CD14-positive monocyte (primary cell): ENCODE measurements at regions not wholly inside any gene's neighbourhood (a gene's known extent, or its start where the extent isn't known, plus 50 kb on each side); places are given as distances from the start of the nearest gene placed in this dataset.

ENCODE experiments used
- DNase-seq, 3 donors: peaks; one replicate each; pipeline ENCODE4 v3.0.0-alpha.2; 2011 to 2022
- H2AFZ ChIP-seq: 2 replicates; pipeline ENCODE4 v1.6.0; 2012; ENCODE audit warnings: mild to moderate bottlenecking, low read depth, low read length, inconsistent platforms; ENCODE audit not compliant: insufficient read depth, poor library complexity, severe bottlenecking
- H3K27ac ChIP-seq, 2 donors: 1 replicate in 1 of 2; 2 replicates in 1 of 2; pipeline ENCODE4 v1.5.1; 2012 to 2013; ENCODE audit warnings: low read length in 2 of 2, control low read depth in 1 of 2, inconsistent platforms in 1 of 2, low read depth in 1 of 2, mild to moderate bottlenecking in 1 of 2
- H3K27me3 ChIP-seq, 2 donors: one replicate each; pipeline versions ENCODE4 v1.6.0 to v1.6.1; 2011 to 2013; ENCODE audit warnings: low read length in 2 of 2; ENCODE audit not compliant: control insufficient read depth in 2 of 2, insufficient read depth in 2 of 2
- H3K36me3 ChIP-seq, 2 donors: replicated peaks in 1 of 2; 1 replicate in 1 of 2; 2 replicates in 1 of 2; pipeline versions ENCODE4 v1.5.1 to v1.6.1; 2012 to 2013; ENCODE audit warnings: low read length in 2 of 2, control low read depth in 1 of 2, inconsistent platforms in 1 of 2, mild to moderate bottlenecking in 1 of 2; ENCODE audit not compliant: insufficient read depth in 2 of 2, control insufficient read depth in 1 of 2
- H3K4me1 ChIP-seq, 2 donors: 1 replicate in 1 of 2; 2 replicates in 1 of 2; pipeline versions ENCODE4 v1.5.1 to v1.6.1; 2012 to 2013; ENCODE audit warnings: low read length in 2 of 2, control low read depth in 1 of 2, inconsistent platforms in 1 of 2, mild to moderate bottlenecking in 1 of 2, moderate library complexity in 1 of 2; ENCODE audit not compliant: insufficient read depth in 2 of 2, control insufficient read depth in 1 of 2
- H3K4me2 ChIP-seq: replicated peaks from 2 replicates; pipeline ENCODE3; 2012; ENCODE audit warnings: low read length, moderate library complexity, mild to moderate bottlenecking; ENCODE audit not compliant: poor library complexity, severe bottlenecking; ENCODE audit errors: extremely low read depth
- H3K4me3 ChIP-seq, 3 experiments: fragments of 200-600 bp in 1 of 3; sonication (generic) in 1 of 3; replicated peaks in 1 of 3; 1 replicate in 2 of 3; 2 replicates in 1 of 3; pipeline ENCODE4 v1.5.1; 2011 to 2013; ENCODE audit warnings: low read length in 3 of 3, mild to moderate bottlenecking in 3 of 3, control low read depth in 2 of 3, low read depth in 2 of 3, inconsistent platforms in 1 of 3, moderate library complexity in 1 of 3
- H3K79me2 ChIP-seq: 2 replicates; pipeline ENCODE4 v1.6.0; 2012; ENCODE audit warnings: mild to moderate bottlenecking, control low read depth, inconsistent platforms, low read length, moderate library complexity; ENCODE audit not compliant: insufficient read depth
- H3K9ac ChIP-seq: 2 replicates; pipeline ENCODE4 v1.6.0; 2017; ENCODE audit warnings: low read length, mild to moderate bottlenecking; ENCODE audit not compliant: insufficient read depth, poor library complexity, severe bottlenecking
- H3K9me3 ChIP-seq, 2 donors: replicated peaks in 1 of 2; 1 replicate in 1 of 2; 2 replicates in 1 of 2; pipeline versions ENCODE4 v1.5.1 to v1.6.1; 2012 to 2013; ENCODE audit warnings: low read length in 2 of 2, control low read depth in 1 of 2; ENCODE audit not compliant: control insufficient read depth in 1 of 2, insufficient read depth in 1 of 2
- H4K20me1 ChIP-seq: 2 replicates; pipeline ENCODE4 v1.6.0; 2012; ENCODE audit warnings: mild to moderate bottlenecking, low read length, control low read depth, moderate library complexity; ENCODE audit not compliant: insufficient read depth
- H3K27ac Mint-ChIP-seq, 7 donors: one replicate each; pipeline ENCODE4 v1.8.0; 2020; ENCODE audit warnings: mild to moderate bottlenecking in 7 of 7, mixed read lengths in 7 of 7, moderate library complexity in 6 of 7, inconsistent platforms in 2 of 7
- H3K27me3 Mint-ChIP-seq, 3 donors: one replicate each; pipeline ENCODE4 v1.8.0; 2021 to 2022; ENCODE audit warnings: low read depth in 3 of 3, mild to moderate bottlenecking in 3 of 3, mixed read lengths in 3 of 3, moderate library complexity in 3 of 3, inconsistent platforms in 1 of 3
- H3K36me3 Mint-ChIP-seq, 2 donors: one replicate each; pipeline ENCODE4 v1.8.0; 2020; ENCODE audit warnings: mixed read lengths in 2 of 2, inconsistent platforms in 1 of 2, mild to moderate bottlenecking in 1 of 2
- H3K4me1 Mint-ChIP-seq: one replicate; pipeline ENCODE4 v1.8.0; 2020; ENCODE audit warnings: mild to moderate bottlenecking, mixed read lengths
- H3K4me3 Mint-ChIP-seq, 2 donors: one replicate each; pipeline ENCODE4 v1.8.0; 2020; ENCODE audit warnings: mild to moderate bottlenecking in 2 of 2, mixed read lengths in 2 of 2, moderate library complexity in 1 of 2
- H3K9me3 Mint-ChIP-seq, 7 donors: one replicate each; pipeline ENCODE4 v1.8.0; 2020 to 2022; ENCODE audit warnings: mixed read lengths in 7 of 7, mild to moderate bottlenecking in 6 of 7, moderate library complexity in 6 of 7, inconsistent platforms in 2 of 7
- WGBS: methylation state at CpG from one replicate; pipeline ENCODE4 v1.1.5; 2013; ENCODE audit warnings: missing lambda C conversion rate; ENCODE audit not compliant: insufficient coverage; 5-methylcytosine and 5-hydroxymethylcytosine counted together
- intact Hi-C, 2 donors: fragments of 100-400 bp; cut with micrococcal nuclease; formaldehyde crosslinking; loops; one replicate each; pipeline versions ENCODE4 v1.15.0 to v1.15.1; 2023
- TF ChIP-seq, protein P1 (sequence below): fragments of 200-600 bp; IDR thresholded peaks from one replicate; pipeline ENCODE4 v1.8.0; 2022; ENCODE audit warnings: antibody characterized with exemption, mild to moderate bottlenecking

GRCh38 chr4:25580633-25581467 lies 74.8 kb upstream of the SLC34A2 start:
- H4K20me1 ChIP-seq: no peaks in the 10 kb centered on the region
- no peak for DNase-seq
- H3K27me3 ChIP-seq: no peaks in the 10 kb centered on the region
- WGBS: 92% methylated on average over 17 of the region's 23 CpGs
- no peaks in the 10 kb centered on the region for H3K36me3 Mint-ChIP-seq
- no peaks in the 10 kb centered on the region for H3K4me1 ChIP-seq
- no peaks in the 10 kb centered on the region for H3K9me3 ChIP-seq
- H3K4me1 Mint-ChIP-seq: no peaks in the 10 kb centered on the region
- no peaks in the 10 kb centered on the region for H3K79me2 ChIP-seq
- peaks cover 0 to 2% (median 0%) of the 10 kb centered on the region in 7 donors for H3K9me3 Mint-ChIP-seq
- no peak overlapping the region for H2AFZ ChIP-seq
- no peaks in the 10 kb centered on the region for H3K36me3 ChIP-seq
- H3K4me3 ChIP-seq: no peak overlapping the region
- no peak overlapping the region for H3K27ac Mint-ChIP-seq
- TF ChIP-seq, protein P1, sequence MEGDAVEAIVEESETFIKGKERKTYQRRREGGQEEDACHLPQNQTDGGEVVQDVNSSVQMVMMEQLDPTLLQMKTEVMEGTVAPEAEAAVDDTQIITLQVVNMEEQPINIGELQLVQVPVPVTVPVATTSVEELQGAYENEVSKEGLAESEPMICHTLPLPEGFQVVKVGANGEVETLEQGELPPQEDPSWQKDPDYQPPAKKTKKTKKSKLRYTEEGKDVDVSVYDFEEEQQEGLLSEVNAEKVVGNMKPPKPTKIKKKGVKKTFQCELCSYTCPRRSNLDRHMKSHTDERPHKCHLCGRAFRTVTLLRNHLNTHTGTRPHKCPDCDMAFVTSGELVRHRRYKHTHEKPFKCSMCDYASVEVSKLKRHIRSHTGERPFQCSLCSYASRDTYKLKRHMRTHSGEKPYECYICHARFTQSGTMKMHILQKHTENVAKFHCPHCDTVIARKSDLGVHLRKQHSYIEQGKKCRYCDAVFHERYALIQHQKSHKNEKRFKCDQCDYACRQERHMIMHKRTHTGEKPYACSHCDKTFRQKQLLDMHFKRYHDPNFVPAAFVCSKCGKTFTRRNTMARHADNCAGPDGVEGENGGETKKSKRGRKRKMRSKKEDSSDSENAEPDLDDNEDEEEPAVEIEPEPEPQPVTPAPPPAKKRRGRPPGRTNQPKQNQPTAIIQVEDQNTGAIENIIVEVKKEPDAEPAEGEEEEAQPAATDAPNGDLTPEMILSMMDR: no peak
- no peak overlapping the region for H3K4me2 ChIP-seq
- intact Hi-C loops: no loop called here
- no peak overlapping the region for H3K9ac ChIP-seq
- no peak overlapping the region for H3K27ac ChIP-seq
- no peak overlapping the region for H3K4me3 Mint-ChIP-seq
- H3K27me3 Mint-ChIP-seq: peaks cover 0 to 6% (median 2%) of the 10 kb centered on the region in 3 donors

- H3K27ac ChIP-seq: no peak overlapping the region
- no peaks in the 10 kb centered on the region for H3K36me3 ChIP-seq
- Mint-ChIP-seq H3K4me3 (no peak overlapping the region), H3K27me3 (peaks cover 0 to 7% (median 2%) of the 10 kb centered on the region in 3 donors), H3K27ac (no peak overlapping the region), H3K9me3 (peaks cover 0 to 3% (median 0%) of the 10 kb centered on the region in 7 donors), H3K4me1 (no peaks in the 10 kb centered on the region), H3K36me3 (no peaks in the 10 kb centered on the region)
- no peak overlapping the region for H2AFZ ChIP-seq
- no peak for DNase-seq
- H3K9me3 ChIP-seq: no peaks in the 10 kb centered on the region
- no peaks in the 10 kb centered on the region for H3K4me1 ChIP-seq
- H3K9ac ChIP-seq: no peak overlapping the region
- H3K4me3 ChIP-seq: no peak overlapping the region
- intact Hi-C loops: no loop called here
- no peaks in the 10 kb centered on the region for H3K27me3 ChIP-seq
- whole genome bisulfite sequencing: 90% methylated on average over 6 of the region's 9 CpGs
- TF ChIP-seq, protein P1: no peak
- no peaks in the 10 kb centered on the region for H4K20me1 ChIP-seq
- no peak overlapping the region for H3K4me2 ChIP-seq
- no peaks in the 10 kb centered on the region for H3K79me2 ChIP-seq
Measured at GRCh38 chr4:25585901-25586523, 69.6 kb upstream of the SLC34A2 start.
